Stimulated activated naive CD4-positive, alpha-beta T cell treated with Interleukin-2 at 50 U/mL for 16 hours (primary cell): ENCODE measurements at regions not wholly inside any gene's neighbourhood (a gene's known extent, or its start where the extent isn't known, plus 50 kb on each side); places are given as distances from the start of the nearest gene placed in this dataset.

Experiments
- DNase-seq: peaks from one replicate; lab custom pipeline; 2025; lab: John Stamatoyannopoulos, UW

- no peak for DNase-seq
These were observed 222.8 kb upstream of the CITED2 start for GRCh38 chr6:139597087-139597763.

DNA sequence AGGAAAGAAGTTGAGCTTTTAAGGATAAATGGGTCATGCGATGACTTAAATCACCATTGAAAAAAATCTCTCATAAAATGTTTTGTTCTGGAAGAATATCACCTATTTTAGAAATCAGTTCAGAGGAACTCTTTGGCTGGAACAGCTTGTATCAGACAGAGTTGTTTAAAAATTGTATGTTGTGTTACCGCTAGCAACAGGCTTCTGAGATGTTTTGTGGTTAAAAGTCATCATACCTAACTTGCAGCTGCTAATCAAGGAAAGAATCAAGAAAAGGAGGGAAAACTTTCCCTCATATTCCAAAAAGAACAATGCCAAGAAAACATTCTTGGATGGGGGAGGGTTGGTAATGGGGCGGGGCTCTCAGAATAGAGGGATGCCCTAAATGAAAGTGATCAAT lies 220.7 kb upstream of the CITED2 start:
- no peak for DNase-seq

GRCh38 chr6:139594333-139594965 lies 220.0 kb upstream of the CITED2 start:
- DNase-seq = no peak

DNA sequence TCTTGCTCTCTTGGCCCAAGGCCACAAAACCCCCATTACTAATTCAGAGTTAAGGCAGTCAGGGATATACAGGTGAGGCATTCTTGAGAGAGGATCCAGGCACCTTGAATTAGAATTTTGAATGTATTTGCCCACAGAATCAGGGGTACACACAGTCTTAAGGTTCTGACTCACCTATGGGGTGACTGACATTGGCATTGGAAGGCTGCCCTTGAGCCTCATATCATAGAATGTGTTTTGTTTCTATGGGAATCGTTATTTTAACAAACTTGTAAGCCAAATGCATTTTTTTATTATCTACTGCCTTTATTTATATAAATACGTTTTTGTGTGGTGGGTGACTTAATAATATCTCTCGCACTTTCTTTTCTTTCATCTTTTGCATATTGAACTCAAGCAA lies 218.6 kb upstream of the CITED2 start:
- DNase-seq = no peak

DNA sequence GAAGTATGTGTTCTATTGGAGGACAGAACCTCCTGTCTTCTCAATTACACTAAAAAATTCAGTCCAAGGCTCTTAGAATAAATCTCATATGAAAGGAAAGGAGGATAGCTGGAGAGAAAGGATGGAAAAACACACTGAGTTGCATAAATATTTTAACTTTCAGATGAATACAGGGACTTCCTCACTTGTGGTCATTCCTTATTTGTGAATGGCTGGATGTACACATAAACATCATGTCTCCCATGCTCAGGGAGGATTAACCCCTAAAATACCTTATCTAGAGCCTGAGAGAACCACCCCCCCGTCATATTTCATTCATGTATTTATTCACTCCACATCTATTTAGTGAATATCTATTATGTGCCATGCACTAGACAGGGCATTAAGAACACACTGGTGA lies 217.6 kb upstream of the CITED2 start:
- no peak for DNase-seq

DNA sequence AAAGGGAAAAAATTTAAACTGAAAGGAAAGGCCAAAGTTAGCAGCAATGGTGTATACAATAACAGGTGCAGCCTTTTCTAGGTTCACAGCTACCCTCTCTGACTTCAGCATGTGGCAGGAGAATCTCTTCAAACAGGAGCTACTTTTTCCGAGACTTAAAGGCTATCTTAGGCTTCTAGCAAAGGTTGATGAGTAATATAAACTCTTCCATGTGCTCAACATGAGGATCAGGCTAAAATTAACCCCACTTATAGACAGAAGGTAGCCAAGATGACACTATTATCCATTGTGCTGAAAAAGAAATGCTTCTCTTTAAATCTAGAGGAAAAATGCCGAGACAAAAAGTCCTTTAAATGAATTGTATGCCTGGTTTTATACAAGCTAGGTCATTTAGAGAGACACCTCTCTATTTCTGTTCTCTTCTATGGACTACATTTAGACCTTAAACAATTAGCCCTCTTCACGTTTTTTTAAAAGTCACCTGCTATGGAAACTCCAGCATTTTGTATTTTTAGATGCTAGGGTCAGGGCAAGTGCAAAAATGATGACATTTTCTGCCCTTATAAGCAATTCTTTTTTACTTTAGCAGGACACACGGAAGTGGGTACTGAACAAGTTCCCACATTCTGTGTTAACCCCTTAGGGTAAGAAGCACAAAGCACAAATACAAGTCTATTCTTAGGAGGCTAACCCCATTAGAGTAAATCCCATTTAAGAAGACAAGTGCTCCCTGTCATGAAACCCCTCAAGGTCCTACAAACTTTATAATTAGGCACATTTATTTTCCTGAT lies 216.8 kb upstream of the CITED2 start:
- DNase-seq = no peak

DNA sequence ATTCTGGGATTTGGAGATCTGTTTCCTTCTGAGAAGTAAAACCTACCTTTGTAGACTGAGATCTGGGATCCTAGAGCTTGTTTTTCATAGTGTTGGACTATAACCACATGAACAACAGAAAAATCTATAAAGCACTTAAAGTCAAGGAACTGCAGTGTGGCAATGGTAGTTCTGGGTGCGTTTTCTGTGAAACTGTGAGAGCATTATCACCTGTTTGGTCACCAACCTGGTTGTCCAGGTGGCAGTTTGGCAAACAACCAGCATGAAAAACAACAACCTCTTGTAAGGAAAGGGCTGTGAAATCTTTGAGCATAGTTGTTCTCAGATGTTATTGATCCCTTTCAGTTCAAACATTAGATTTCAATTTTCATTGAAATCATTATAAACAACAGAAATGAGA lies 215.8 kb upstream of the CITED2 start:
- no peak for DNase-seq

- DNase-seq = no peak
These were observed 214.5 kb upstream of the CITED2 start for GRCh38 chr6:139588734-139589593.

GRCh38 chr6:139588076-139588639 lies 213.7 kb upstream of the CITED2 start:
- no peak for DNase-seq

- DNase-seq = no peak
These were observed 213.0 kb upstream of the CITED2 start for GRCh38 chr6:139587469-139587868.

- no peak for DNase-seq
These were observed 211.8 kb upstream of the CITED2 start for GRCh38 chr6:139586273-139586672.

DNA sequence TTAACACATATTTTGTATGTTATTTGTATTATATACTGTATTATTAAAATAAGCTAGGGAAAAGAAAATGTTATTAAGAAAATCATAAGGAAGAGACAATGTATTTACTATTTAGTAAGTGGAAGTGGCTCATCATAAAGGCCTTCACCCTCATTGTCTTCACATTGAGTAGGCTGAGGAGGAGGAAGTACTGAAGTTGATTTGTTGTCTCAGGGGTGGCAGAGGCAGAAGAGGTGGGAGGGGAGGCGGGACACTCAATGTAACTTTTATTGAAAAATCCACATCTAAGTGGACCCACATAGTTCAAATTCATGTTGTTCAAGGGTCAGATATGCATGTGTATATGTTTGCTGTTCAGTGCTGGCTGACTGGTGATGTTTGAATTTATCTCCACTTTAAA lies 210.2 kb upstream of the CITED2 start:
- no peak for DNase-seq

DNA sequence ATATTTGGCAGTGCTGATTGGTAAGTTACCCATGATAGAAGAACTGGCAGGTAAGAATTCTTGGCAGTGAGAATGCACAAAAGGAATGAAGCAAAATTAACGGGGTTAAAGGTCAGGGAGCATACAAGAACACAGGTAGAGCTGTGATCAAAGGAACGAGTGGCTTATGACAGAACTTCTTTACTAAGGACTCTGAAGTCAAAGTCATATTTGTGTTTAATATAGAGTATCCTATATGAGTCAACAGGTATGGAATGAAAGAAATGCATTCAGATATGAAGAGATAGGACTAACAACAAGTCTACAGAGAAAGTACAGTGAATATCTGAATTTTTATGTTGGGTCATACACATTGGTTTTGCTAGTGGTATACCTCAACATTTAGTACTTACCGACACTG lies 209.0 kb upstream of the CITED2 start:
- DNase-seq = no peak

- no peak for DNase-seq
These were observed 208.5 kb upstream of the CITED2 start for GRCh38 chr6:139582956-139583355.

DNA sequence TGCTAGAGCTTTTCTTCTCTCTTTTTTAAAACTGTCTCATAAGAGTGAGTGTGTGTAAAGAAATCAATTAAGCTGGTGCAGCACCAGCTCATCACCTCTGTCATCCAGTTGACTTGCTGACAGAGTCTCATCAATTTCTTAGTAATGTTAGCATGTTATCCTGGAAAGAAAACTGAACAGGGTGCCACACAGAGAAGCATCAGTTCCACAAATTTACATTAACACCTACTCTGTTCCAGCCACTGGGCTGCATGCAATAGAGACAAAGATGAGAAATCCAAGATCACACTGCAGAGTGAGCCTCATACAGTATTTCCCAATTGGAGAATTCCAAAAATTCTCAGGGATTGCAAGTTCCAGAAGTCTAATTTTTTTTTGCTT lies 207.0 kb upstream of the CITED2 start:
- DNase-seq = no peak

GRCh38 chr6:139580592-139581484 lies 206.4 kb upstream of the CITED2 start:
- no peak for DNase-seq

GRCh38 chr6:139577763-139578604 lies 203.5 kb upstream of the CITED2 start:
- DNase-seq = no peak

DNA sequence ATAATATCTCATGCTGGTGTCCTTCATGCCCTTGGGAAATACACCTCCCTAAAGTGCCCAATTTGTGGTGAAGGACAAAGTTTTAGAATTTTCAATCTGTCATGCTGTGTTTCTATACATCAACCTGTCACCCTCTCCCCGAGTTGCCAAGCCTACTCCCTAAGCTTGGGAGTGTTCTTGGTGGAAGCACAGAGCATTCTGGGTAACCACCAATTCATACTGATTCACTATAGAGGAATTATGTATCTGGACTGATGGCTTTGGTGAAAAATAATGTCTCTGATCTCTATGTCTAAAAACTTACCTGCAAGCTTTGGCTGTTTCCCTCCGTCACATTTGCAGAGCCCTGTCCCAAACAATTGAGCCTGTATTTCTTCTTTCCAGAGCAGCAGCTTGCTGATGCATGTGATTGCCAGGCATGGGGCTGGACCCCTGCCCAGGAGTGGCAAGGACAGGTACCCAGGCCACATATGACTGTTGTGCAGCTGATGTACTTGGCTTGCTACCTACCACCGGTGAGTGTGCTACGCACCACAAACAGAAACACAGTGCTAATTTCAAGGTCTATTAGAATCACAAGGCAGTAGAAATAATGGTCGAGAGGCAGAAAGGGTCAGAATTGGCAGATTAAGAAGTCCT lies 202.8 kb upstream of the CITED2 start:
- DNase-seq = no peak

DNA sequence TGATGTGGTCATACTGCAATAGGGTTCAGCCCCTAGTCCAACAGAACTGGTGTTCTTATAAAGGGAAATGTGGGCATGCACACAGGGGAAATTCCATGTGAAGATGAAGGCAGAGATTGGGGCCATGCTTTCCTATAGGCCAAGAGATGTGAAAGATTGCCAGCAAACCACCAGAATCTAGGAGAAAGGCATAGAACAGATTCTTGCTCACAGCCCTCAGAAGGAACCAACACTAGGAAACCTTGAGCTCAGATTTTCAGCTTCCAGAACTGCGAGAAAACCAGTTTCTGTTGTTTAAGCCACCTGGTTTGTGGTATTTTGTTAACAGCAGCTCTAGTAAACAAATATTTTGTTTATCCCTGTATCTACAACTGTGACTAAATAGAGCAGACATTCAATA lies 197.6 kb upstream of the CITED2 start:
- DNase-seq = no peak

GRCh38 chr6:139570166-139570565 lies 195.7 kb upstream of the CITED2 start:
- no peak for DNase-seq
